ENCODE measurements at regions not wholly inside any gene's neighbourhood (a gene's known extent, or its start where the extent isn't known, plus 50 kb on each side); places are given as distances from the start of the nearest gene placed in this dataset.

DNA sequence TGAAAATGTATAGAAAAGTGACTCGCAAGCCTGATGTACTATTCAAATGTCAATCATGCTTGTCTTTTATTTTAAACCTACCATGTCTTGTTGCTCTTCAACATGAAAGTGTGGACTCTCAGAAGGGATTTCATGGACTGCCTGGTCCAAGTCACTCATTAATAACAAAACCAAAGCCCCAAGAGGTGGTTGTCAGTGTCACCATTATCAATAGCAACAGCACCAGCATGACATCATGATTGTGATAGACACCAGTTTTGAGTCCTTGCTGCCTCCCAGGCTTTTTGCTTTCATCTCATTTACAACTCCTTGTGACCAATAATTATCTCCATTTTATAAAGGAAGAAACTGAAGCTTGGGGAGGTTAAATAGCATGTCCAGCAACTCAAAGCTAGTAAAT lies 112.0 kb upstream of the TMPO start:
- Histone ChIP-seq H3K9me3 (ENCODE audit: control insufficient read depth, insufficient read depth, low read length) (peaks cover 6% of the 10 kb centered on the region; the same call in 1 of the 2 replicates), H3K4me1 (ENCODE audit: insufficient read depth, low read length) (peaks cover 33% of the 10 kb centered on the region), H3K36me3 (ENCODE audit: insufficient read depth, low read length) (no peaks in the 10 kb centered on the region), H3K9ac (ENCODE audit: low read depth, low read length) (no peak overlapping the region)

DNA sequence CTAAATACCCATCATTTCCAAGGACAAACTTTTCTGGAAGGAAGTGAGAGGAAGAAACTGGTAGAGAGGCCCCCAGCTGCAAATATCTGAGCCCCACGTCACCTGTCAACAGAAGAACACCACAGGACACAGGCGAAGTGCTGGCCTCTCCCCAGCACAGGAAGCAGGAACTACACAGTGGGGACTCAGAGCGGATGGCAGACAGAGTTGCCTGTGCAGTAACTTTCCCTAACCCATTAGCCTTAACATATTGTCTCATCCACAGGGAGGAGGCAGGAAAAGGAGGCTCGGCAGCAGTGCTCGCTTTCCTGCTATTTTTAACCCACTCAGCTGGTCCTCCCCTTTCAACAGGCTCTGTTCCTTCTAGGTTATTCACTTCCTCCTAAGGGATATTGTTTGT lies 111.5 kb upstream of the TMPO start:
- H3K9me3 ChIP-seq (ENCODE audit: control insufficient read depth, insufficient read depth, low read length) = peaks cover 6% of the 10 kb centered on the region; the same call in 1 of the 2 replicates
- H3K9ac ChIP-seq (ENCODE audit: low read depth, low read length) = no peak overlapping the region
- H3K4me1 ChIP-seq (ENCODE audit: insufficient read depth, low read length) = peaks cover 33% of the 10 kb centered on the region
- H3K36me3 ChIP-seq (ENCODE audit: insufficient read depth, low read length) = no peaks in the 10 kb centered on the region

DNA sequence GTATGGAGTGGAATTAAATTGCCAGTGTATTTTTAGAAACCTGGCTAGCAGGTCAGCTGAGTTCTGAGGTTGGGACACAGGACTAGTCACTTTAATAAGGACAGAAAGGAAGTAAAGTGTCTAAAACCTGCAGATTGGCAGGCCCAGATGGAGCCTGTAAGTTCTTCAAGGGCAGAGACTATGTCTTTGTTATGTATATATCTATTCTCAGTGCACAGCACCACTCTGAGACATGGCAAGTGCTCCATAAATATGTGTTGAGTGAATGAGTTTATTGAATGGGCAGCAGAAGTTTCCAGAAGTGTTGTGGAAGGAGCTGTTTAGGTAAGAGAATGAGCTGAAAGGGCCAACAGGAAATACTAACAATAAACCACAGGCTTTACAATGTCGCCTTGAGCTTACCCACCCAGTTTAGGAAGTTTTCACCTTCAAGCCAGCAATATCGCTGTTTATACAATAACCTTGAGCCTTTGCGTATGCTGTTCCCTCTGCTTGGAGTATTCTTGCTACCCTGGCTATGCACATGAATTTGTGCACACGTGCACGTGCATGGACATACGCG lies 109.5 kb upstream of the TMPO start:
- peaks cover 22% of the 10 kb centered on the region for H3K4me1 ChIP-seq (ENCODE audit: insufficient read depth, low read length)
- no peak overlapping the region for H3K9ac ChIP-seq (ENCODE audit: low read depth, low read length)
- H3K9me3 ChIP-seq (ENCODE audit: control insufficient read depth, insufficient read depth, low read length) = peaks cover 6% of the 10 kb centered on the region; the same call in 1 of the 2 replicates
- no peaks in the 10 kb centered on the region for H3K36me3 ChIP-seq (ENCODE audit: insufficient read depth, low read length)

DNA sequence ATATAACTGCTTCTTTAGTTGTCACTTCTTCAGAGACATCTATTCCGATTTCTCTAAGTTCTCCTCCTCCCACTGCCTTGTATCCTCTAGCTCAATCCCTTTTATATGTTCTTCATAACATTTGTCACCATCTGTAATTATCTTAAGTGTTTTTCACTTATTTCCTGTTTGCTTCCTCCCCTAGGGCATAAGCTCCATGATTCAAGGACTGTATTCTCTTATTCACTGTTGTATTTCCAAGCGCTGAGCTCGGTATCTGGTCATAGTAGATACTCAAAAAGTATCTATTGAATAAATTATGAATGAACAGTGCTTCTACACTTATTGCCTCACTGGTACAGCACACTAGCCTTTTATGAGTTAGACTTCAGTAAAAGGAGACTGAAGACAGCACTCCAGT lies 109.0 kb upstream of the TMPO start:
- Histone ChIP-seq H3K9me3 (ENCODE audit: control insufficient read depth, insufficient read depth, low read length) (peaks cover 6% of the 10 kb centered on the region; the same call in 1 of the 2 replicates), H3K4me1 (ENCODE audit: insufficient read depth, low read length) (peaks cover 22% of the 10 kb centered on the region), H3K36me3 (ENCODE audit: insufficient read depth, low read length) (no peaks in the 10 kb centered on the region), H3K9ac (ENCODE audit: low read depth, low read length) (no peak overlapping the region)

DNA sequence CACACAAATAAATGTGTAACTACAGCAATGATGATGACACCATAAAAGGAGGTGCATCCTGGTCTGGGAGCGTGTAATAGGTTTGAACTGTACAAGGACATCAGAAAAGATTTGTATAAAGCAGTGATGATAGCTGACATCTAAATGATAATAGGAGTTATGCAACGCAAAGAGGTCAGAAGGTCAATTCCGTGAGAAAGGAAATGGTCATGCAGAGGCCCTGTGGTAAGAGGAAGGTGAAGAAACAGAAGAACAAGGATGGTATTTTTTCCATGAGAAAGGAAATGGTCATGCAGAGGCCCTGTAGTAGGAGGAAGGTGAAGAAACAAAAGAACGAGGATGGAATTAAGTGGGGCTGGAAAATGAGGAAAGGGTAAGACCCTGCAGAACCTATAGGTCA lies 106.7 kb upstream of the TMPO start:
- H3K9ac ChIP-seq (ENCODE audit: low read depth, low read length) = no peak overlapping the region
- H3K4me1 ChIP-seq (ENCODE audit: insufficient read depth, low read length) = peaks cover 13% of the 10 kb centered on the region; the same call in 1 of the 2 replicates
- H3K36me3 ChIP-seq (ENCODE audit: insufficient read depth, low read length) = no peaks in the 10 kb centered on the region
- peaks cover 6% of the 10 kb centered on the region; the same call in 1 of the 2 replicates for H3K9me3 ChIP-seq (ENCODE audit: control insufficient read depth, insufficient read depth, low read length)

DNA sequence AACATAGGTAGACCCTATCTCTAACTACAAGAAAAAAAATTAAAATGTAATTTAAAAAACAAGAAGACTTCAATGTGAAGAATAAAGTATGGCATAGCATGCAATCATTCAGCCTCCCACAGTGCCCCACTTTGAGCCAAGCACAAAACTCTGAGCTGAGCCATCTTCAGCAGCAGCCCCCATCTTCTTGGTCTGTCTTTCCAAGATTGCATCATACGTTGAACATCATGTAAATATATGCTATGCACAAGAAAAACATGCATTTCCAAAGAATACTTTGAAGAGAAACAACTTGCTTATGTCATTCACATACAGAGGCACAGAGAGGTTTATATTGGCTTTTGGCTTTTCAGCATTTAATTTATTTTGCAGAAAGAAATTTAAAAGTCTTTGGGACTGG lies 105.8 kb upstream of the TMPO start:
- peaks cover 6% of the 10 kb centered on the region; the same call in 1 of the 2 replicates for H3K9me3 ChIP-seq (ENCODE audit: control insufficient read depth, insufficient read depth, low read length)

DNA sequence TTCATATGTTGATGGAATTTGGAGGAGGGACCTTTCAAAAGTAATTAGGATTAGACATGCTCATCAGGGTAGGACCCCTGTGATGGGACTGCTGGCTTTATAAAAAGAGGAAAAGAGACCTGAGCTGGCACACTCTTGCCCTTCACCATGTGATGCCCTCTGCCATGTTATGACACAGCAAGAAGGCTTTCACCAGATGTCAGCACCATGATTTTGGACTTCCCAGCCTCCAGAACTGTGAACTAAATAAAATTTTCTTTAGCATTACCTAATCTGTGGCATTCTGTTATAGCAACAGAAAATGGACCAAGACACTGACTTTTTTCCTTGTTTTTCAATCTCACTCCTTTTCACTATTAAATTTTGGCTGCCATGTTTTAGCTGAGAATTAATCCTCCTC lies 105.0 kb upstream of the TMPO start:
- Histone ChIP-seq H3K9ac (ENCODE audit: low read depth, low read length) (no peak overlapping the region), H3K9me3 (ENCODE audit: control insufficient read depth, insufficient read depth, low read length) (peaks cover 6% of the 10 kb centered on the region; the same call in 1 of the 2 replicates), H3K4me1 (ENCODE audit: insufficient read depth, low read length) (peaks cover 5% of the 10 kb centered on the region; the same call in 1 of the 2 replicates)

More for the DNA sequence above, 105.8 kb upstream of the TMPO start:
- H3K36me3 ChIP-seq (ENCODE audit: insufficient read depth, low read length) = no peaks in the 10 kb centered on the region
- peaks cover 7% of the 10 kb centered on the region; the same call in 1 of the 2 replicates for H3K4me1 ChIP-seq (ENCODE audit: insufficient read depth, low read length)
- H3K9ac ChIP-seq (ENCODE audit: low read depth, low read length) = no peak overlapping the region

DNA sequence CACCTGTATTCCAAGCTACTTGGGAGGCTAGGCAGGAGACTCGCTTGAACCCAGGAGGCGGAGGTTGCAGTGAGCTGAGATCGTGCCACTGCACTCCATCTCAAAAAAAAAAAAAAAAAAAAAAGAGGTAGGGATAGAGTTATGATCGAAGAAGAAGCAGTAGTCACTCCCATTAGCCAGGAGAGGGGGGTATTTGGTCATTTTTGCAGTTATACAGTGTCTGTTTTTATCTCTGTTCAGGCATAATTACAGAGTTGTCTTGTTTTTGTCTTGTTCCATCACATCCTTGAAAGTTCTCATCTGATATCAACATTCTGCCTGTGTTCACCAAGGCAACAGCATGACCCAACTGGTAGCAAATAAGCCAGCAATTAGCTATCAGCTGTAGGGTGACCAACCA lies 98.5 kb upstream of the TMPO start:
- Histone ChIP-seq H3K9me3 (ENCODE audit: control insufficient read depth, insufficient read depth, low read length) (no peaks in the 10 kb centered on the region), H3K9ac (ENCODE audit: low read depth, low read length) (no peak overlapping the region), H3K36me3 (ENCODE audit: insufficient read depth, low read length) (no peaks in the 10 kb centered on the region), H3K4me1 (ENCODE audit: insufficient read depth, low read length) (peaks cover 20% of the 10 kb centered on the region)

More for the DNA sequence above, 105.0 kb upstream of the TMPO start:
- no peaks in the 10 kb centered on the region for H3K36me3 ChIP-seq (ENCODE audit: insufficient read depth, low read length)

DNA sequence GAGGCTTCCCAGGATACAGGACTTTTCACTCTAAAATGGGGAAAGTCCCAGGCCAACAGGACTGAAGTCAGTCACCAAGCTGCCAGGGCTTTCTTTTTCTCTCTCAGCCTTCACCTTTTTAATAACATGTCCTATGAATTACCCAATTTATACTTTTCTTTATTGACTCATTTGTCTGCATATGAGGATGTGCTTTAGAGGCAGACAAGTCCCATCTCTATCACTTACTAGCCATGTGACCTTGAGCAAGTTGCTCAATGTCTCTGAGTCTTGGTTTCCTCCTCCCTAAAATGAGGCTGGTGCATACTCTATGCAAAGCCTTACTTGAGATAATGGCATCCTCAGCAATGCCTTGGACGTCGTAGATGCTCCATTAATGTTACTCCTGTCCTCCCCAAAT lies 98.1 kb upstream of the TMPO start:
- Histone ChIP-seq H3K9me3 (ENCODE audit: control insufficient read depth, insufficient read depth, low read length) (no peaks in the 10 kb centered on the region), H3K4me1 (ENCODE audit: insufficient read depth, low read length) (peaks cover 20% of the 10 kb centered on the region), H3K9ac (ENCODE audit: low read depth, low read length) (no peak overlapping the region), H3K36me3 (ENCODE audit: insufficient read depth, low read length) (no peaks in the 10 kb centered on the region)

DNA sequence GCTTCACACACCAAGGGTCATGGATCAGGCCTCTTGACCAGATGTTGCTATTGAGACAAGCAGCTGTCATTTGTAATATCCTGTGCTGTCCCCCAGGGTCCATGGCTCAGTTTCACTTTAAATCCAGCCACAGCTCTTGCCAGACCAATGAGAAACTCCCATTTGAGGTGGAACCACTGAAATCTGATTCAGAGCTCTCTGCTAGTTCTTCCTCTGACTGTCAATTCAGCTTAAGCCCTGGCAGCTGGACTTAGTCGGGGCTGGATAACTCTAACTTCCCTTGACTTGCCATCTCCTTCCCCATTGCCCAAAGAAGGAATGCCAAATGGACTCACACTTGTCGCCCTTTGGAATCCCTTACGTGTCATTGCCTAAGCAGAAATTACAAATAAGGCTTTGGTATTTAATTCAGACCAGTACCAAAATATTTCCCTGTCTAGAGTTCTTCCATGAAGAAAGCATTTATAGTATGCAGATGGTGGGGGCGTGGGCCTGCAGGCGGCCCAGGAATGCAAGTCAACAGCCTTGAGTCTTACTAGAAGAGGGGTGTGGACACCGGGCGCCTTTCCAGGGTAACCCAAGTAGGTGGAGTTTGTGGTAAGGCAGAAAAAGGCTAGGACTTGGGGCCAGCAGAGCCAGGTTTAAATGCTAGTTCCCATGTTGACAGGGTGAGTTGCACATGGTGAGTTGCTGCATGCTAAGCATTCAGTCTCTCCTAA lies 96.9 kb upstream of the TMPO start:
- peaks cover 20% of the 10 kb centered on the region for H3K4me1 ChIP-seq (ENCODE audit: insufficient read depth, low read length)
- H3K9ac ChIP-seq (ENCODE audit: low read depth, low read length) = no peak overlapping the region
- H3K36me3 ChIP-seq (ENCODE audit: insufficient read depth, low read length) = no peaks in the 10 kb centered on the region
- no peaks in the 10 kb centered on the region for H3K9me3 ChIP-seq (ENCODE audit: control insufficient read depth, insufficient read depth, low read length)

DNA sequence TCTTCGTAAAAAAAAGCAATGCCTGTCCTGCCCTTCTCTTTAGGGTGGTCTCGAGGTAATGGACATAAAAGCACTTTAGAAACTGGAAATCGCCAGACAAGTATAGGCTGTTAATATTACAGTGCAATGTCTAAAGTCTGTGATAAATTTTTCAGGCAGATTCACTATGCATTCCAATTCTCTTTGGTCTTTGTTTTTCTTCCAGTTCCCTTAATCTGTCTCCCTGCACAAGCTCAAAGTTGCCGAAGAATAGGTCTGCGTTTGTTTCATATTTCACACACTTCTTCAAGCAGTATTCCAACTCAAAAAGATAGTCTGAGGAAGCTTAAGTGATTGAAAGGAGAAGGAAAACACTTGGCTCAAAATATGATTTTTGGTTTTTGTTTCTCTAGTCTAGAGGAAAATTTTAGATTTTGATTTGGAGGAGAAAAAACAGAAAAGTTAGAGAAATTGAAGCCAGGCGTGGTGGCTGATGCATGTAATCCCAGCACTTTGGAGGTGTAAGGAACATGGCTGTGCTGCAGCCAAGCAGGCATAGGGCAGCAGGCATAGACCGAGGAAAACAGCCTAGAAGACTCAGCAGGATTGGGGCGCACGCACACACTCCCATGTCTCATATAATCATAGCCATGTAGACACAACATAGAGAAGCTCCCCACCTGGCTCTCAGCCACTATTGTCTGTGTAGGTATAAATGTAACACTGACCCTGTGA lies 96.2 kb upstream of the TMPO start:
- Histone ChIP-seq H3K9ac (ENCODE audit: low read depth, low read length) (no peak overlapping the region), H3K9me3 (ENCODE audit: control insufficient read depth, insufficient read depth, low read length) (no peaks in the 10 kb centered on the region), H3K36me3 (ENCODE audit: insufficient read depth, low read length) (no peaks in the 10 kb centered on the region), H3K4me1 (ENCODE audit: insufficient read depth, low read length) (peaks cover 20% of the 10 kb centered on the region)

DNA sequence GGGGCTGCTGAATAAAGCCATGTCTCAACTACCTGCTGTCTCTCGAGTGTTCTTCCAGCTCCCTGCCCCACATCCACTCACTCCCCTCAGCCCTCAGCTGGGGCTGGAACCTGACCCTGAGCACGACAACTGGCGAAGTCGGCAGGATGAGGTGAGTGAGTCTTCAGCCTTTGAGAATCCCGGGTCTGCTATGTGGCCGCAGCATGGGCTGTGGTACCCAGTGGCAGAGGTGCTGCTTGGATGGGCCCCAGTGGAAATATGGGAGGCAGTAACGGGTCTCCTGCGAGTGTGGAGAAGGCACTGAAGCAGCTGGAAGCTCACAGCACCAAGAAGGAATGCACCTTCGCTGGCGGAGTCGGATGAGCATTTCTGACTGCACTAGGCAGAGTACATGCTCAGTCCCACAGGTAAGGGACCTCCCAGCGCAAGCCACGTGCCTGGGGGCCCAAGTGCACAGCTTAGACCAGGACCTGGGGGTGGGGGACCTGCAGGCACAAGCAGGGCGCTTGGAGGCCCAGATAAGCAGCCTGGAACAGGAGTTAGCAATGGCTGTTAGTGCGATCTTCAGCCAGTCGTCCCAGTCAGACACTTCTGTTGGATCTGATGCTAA lies 95.5 kb upstream of the TMPO start:
- Histone ChIP-seq H3K9me3 (ENCODE audit: control insufficient read depth, insufficient read depth, low read length) (no peaks in the 10 kb centered on the region), H3K9ac (ENCODE audit: low read depth, low read length) (no peak overlapping the region), H3K4me1 (ENCODE audit: insufficient read depth, low read length) (peaks cover 20% of the 10 kb centered on the region), H3K36me3 (ENCODE audit: insufficient read depth, low read length) (no peaks in the 10 kb centered on the region)

DNA sequence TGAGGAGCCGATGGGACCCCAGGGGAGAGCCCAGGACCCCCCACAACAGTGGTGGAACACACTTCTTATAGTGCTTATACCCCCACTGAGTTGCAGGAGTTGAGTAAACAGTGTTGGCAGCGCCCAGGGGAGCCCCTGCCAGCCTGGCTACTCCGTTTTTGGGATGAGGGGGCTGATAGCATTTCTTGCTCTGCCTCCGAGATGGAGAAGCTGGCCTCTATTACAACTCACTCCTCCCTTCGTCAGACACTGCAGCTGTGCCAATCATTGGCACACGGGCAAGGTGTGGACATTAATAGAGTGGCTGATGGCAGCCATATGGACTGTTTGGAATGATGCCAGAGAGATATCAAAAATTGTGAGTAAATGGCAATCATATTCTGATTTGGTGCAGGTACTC lies 94.9 kb upstream of the TMPO start:
- Histone ChIP-seq H3K9me3 (ENCODE audit: control insufficient read depth, insufficient read depth, low read length) (no peaks in the 10 kb centered on the region), H3K36me3 (ENCODE audit: insufficient read depth, low read length) (no peaks in the 10 kb centered on the region), H3K4me1 (ENCODE audit: insufficient read depth, low read length) (peaks cover 20% of the 10 kb centered on the region), H3K9ac (ENCODE audit: low read depth, low read length) (no peak overlapping the region)

DNA sequence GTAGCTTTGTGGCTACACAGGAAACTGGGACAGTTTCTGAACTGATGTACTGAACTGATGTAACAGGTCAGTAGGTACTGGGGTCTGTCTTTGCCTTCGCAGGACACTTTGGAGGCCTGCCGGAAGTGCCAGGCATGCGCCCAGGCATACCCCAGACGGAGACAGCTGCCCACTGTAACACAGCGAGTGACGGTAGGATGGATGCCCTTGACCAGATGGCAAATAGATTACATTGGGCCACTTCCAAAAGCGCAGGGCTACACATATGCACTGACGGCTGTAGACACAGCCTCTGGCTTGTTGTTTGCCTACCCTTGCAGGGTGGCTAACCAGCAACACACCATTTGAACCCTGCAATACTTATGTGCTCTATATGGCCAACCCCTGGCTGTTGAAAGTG lies 94.1 kb upstream of the TMPO start:
- Histone ChIP-seq H3K4me1 (ENCODE audit: insufficient read depth, low read length) (peaks cover 20% of the 10 kb centered on the region), H3K9me3 (ENCODE audit: control insufficient read depth, insufficient read depth, low read length) (no peaks in the 10 kb centered on the region), H3K36me3 (ENCODE audit: insufficient read depth, low read length) (no peaks in the 10 kb centered on the region), H3K9ac (ENCODE audit: low read depth, low read length) (no peak overlapping the region)
